GM19455 (cell line): ENCODE measurements at regions not wholly inside any gene's neighbourhood (a gene's known extent, or its start where the extent isn't known, plus 50 kb on each side); places are given as distances from the start of the nearest gene placed in this dataset.

Source experiments
- ATAC-seq: cut with Tn5 transposase; IDR thresholded peaks from one replicate; pipeline ENCODE4 v1.9.1; 2021; ENCODE audit not compliant: unreplicated experiment

DNA sequence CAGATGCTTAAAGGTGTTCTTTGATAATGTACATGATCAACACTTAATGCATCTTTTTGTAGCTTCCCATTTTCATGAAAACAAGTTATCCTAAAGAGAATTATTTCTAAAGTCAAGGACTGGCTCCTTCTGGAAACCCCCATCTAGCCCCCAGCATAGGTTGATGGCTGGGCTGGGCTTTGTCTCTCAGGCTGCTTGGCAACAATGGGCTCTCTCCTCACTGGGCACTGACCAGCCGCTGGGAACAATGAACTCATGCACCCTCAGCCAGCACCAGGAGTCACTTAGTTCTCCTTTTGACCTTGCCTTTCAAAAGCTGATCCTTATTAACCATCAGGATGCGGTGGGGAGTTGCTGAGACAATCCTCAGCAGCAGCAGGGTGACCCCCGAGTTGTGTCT lies 293.0 kb upstream of the PLXNA2 start:
- ATAC-seq: no peak

GRCh38 chr1:208538078-208538477 lies 293.9 kb upstream of the PLXNA2 start:
- ATAC-seq: no peak

GRCh38 chr1:208538587-208538986 lies 294.4 kb upstream of the PLXNA2 start:
- ATAC-seq: no peak

- ATAC-seq: no peak
Measured at GRCh38 chr1:208540724-208541123, 296.5 kb upstream of the PLXNA2 start.

GRCh38 chr1:208541225-208541855 lies 297.2 kb upstream of the PLXNA2 start:
- ATAC-seq: no peak

- ATAC-seq: no peak
Measured at GRCh38 chr1:208542309-208542708, 298.1 kb upstream of the PLXNA2 start.

DNA sequence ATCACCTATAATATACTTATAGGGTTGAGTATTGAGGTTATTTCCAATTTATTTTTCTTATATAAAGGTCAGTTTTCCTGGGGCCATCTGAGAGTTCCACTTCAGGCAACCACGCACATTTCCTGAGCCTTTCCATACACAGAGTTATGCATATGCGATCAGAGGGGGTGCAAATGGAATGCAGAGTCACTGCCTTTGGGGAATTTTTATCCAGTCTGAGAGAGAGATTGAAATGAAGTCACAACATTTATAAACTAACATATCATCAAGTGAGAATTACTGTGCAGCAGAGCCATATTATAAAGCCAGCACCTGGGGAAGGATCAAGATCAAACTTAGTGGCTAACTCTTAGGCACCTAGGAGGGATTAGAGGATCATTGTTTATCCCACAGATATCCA lies 299.9 kb upstream of the PLXNA2 start:
- no peak for ATAC-seq

DNA sequence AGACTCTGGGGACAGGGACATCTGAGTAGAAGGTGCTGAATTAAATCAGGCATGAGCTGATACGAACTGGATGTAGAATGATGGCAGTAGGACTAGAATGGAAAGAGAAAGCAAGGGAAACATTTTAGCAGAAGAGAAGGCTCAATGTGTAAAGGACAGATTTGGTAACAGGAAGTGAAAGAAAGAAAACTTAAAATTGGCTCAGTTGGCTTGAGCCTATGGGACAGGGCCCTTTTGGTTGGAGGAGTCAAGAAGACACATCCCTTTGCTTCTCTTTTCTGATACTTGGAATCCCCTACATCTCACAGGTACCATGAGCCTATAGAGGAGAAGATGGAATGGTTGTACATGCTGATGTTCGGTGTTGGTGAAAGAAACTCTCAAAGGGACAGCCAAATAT lies 300.6 kb upstream of the PLXNA2 start:
- ATAC-seq: no peak

DNA sequence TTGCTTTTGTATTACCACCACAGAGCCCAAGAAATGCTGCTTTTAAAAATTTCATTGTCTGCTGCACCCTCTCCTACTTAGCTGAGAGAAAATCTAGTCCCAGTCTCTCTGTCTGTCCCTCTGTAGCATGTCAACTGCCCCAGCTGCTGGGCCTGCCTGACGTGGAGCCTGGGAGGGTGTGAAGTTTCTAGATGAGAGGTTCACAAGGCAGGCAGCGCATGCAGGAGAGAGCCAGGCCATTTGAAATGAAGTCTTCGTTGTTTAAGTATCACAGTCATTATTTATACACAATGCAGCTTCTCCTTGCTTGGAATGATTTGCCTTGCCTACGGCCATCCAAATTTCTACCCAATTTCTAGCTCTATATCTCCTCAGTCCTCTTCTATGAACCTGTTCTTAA lies 306.8 kb upstream of the PLXNA2 start:
- ATAC-seq: no peak

DNA sequence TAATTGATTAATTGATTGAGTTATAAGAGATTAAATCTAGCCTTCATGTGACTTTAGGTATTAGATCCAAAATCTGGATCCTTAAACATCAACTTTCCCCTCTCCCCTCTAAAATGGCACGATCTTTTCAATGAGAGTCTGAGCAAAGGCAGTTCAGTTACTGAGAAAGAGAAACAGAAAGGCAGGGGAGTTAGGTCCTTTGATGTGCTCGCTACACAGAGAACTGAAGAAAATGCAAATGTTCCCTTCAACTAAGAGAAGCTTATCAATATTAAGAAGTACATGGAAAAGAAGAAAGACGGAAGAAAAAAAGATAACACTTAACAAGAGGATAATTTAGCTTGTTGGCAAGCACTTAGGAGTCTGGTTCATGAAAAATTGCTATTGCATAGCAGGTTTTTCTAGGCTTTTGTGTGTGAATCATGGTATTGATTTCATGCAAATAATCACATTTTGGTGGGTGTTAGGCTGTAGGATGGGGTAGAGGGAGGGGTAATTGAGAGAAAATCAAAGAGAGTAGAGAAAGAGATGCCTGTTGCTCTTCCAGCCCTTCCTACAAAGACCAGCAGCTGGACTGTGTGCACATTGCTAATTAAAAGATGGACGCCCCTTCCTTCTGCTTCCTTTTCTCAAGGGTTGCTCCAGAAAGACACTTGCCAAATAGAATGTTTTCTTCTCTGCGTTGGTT lies 307.6 kb upstream of the PLXNA2 start:
- no peak for ATAC-seq

- ATAC-seq: no peak
Measured at GRCh38 chr1:208552928-208553327, 308.7 kb upstream of the PLXNA2 start.

DNA sequence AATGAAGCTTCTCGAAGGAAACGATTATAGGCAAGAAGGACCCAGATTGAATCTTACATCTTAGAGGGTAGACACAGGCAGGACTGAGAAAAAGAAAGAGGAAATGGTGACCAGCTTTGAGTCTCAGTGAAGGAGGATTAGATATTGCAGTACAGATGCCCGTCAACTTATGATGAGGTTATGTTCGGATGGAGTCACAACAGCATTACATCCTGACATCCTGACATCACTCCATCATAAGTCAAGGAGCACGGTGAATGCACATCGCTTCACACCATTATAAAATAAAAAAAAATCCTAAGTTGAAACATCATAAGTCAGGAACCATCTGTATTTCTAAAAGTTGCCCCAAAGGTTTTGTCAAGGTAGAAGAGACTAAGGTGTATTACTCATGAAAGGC lies 312.3 kb upstream of the PLXNA2 start:
- no peak for ATAC-seq

GRCh38 chr1:208557046-208557722 lies 313.0 kb upstream of the PLXNA2 start:
- ATAC-seq: no peak

DNA sequence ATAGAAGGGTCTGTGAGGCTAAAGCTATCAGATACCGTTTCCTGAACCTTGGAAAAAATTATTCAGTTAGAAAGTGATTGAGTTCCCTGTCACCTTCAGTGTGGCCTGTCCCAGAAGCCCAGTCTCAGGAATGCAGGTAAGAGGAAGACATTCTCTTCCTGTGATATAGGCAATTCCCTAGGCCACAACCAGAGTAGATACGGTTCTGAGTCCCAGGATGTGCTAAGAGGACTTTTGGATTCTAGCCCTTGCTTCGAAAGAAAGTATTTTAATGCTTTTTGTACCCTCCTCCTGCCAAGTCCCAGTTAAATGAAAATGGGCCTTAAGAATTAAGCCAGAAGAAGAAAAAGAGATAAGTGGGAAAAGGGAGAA lies 313.5 kb upstream of the PLXNA2 start:
- no peak for ATAC-seq

DNA sequence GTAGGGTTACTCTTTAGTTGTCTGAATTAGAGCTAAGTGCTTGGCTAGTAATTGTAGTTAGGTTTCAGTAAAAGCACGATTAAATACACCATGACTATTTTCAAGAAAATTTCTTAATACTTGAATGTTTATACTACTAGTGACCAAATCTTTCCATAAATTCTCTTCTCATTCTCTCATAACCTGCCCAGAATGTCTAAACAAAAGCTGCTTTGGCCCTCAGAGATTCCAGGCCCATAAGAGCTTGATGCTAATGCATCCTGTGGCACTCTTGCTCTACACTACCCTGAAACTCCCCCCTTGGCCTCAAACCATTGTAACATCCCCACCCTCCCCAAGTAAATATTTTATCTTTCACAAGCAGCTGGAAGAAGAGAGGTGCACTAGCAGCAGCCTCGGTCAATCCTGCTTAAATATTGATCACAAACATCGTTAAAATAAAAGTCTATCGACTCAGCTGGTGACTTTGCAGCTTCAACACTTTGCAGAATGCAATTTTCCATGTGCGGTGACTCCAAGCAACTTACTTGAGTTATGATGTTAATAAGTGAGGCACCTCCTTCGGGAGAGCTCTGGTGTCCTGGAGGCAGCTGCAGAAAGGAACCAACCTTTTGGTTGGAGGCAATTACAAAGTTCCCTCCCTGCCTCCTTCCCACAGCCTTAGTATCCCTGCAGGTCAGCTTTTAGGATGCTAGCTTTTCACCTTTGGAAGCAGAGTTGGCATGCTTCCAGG lies 315.6 kb upstream of the PLXNA2 start:
- ATAC-seq: no peak

DNA sequence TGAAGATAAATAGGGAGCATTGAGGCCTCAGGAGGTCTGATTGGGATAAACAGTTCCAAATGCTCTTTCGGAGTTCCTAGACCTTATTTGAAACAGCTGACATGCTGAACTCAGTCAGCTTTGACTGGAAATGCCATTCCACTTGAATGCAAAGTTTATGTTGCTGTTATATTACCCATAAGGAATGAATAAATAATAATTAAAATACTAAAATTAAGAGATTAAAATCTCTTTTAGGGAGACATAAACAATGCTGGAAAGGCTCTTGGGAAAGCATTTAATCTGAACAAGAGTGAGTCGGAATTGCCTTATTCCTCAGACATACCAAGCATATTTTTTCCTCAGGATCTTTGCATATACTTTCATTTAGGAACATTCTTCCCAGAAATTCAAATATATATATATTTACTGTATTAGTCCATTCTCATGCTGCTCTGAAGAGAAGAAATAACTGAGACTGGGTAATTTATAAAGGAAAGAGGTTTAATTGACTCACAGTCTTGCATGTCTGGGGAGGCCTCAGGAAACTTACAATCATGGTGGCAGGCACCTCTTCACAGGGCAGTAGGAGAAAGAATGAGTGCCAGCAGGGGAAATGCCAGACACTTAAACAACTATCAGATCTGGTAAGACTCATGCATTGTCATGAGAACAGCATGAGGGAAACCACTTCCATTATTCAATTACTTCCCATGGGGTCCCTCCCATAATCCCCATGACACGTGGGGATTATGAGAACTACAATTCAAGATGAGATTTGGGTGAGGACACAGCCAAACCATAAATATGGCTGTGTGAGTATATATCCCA lies 318.2 kb upstream of the PLXNA2 start:
- ATAC-seq: no peak

DNA sequence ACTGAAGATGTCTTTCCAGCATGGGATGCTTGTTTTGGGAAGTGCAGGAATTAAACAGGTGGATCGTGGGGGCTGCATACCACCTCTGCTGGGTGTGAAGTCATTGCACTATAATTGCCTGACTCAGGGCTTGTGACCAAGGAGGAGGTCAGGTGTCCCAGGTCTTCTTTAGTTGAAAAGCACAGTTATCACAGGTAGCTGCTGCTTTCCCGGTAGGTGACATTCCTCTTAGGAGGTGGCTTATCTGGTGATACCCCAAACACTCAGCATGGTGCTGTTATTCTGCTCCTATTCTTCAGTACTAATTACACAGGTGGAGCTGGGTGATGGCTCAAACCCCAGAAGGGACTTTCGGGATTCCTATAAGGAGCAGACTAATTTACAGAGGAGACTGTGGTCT lies 320.3 kb upstream of the PLXNA2 start:
- ATAC-seq: no peak

DNA sequence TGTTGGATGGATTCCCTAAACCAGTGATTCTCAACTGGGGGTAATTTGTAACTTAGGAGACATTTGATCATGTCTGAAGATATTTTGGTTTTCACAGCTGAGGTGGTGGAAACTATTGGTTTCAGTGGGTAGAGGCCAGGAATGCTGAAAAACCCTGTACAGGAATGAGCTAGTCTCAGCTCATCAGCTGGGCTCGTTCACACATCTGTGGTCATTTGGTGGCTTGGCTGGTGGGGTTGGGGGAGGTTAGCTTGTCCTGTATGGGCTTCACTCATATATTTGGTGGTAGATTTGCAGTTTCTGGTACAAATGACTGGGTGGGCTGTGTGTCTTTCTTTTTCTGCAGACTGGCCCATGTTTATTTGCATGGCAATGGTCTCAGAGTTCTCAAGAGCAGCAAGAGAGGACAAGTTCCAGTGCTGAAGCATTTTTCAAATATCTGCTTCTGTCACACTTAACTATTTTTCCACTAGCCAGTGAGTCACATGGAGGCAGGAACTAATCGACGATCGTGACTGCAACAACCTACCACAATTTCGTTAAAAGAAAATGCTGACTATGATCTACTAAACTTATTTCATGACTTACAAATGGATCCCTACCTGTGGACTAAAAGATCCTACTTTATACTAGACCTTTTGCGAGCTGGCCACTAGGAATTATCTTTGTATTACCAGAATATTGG lies 321.7 kb upstream of the PLXNA2 start:
- ATAC-seq: no peak

DNA sequence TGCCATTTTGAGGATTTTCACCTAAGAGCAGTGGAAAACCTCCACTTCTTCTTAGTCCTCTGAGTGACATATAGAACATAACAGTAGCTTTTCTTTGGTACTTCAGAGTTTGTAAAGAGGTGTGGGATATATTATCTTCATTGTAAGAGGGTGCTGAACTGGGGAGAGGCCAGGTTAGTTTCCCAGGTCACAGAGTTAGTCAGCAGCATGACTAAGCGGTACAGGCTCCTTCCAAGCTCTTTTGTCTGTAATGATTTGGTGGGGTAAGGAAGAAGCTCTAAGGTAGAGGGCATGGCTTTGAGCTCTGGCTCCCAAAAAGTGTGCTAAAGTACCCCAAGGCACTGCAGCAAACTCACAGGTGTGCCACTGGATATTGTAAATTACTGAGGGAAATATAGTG lies 325.0 kb upstream of the PLXNA2 start:
- ATAC-seq: no peak

- ATAC-seq: no peak
Measured at GRCh38 chr1:208570362-208570761, 326.2 kb upstream of the PLXNA2 start.
